AG09319 (cell line): ENCODE measurements at regions not wholly inside any gene's neighbourhood (a gene's known extent, or its start where the extent isn't known, plus 50 kb on each side); places are given as distances from the start of the nearest gene placed in this dataset.

Source experiments
- DNase-seq: peaks from one replicate; pipeline ENCODE4 v3.0.0-alpha.2; 2010; ENCODE audit warnings: low read depth; ENCODE audit errors: extremely low read depth
- TF ChIP-seq, protein P1 (sequence below): IDR thresholded peaks from 2 replicates; pipeline ENCODE4 v1.5.1; 2011; ENCODE audit warnings: low read depth, mild to moderate bottlenecking, inconsistent platforms, low read length, moderate library complexity

DNA sequence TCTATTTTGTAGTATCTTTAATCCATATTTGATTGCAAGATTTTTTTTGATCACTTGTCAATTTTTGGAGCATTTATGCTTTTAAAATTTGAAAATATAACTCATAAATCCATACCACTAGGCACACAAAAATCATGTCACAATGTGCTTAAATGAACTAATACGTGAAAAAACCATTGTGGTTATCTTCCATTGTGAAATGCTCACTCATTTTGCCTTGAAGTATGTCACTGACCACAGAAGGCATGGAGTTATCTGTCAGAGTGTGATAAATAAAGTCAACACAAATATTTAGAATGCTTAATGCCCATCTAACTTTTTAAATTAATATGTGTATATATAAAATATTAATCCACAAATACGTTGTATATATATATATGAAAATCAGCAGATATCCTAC lies 347.2 kb downstream of the PTPRC start:
- DNase-seq, result no peak
- TF ChIP-seq, protein P1, sequence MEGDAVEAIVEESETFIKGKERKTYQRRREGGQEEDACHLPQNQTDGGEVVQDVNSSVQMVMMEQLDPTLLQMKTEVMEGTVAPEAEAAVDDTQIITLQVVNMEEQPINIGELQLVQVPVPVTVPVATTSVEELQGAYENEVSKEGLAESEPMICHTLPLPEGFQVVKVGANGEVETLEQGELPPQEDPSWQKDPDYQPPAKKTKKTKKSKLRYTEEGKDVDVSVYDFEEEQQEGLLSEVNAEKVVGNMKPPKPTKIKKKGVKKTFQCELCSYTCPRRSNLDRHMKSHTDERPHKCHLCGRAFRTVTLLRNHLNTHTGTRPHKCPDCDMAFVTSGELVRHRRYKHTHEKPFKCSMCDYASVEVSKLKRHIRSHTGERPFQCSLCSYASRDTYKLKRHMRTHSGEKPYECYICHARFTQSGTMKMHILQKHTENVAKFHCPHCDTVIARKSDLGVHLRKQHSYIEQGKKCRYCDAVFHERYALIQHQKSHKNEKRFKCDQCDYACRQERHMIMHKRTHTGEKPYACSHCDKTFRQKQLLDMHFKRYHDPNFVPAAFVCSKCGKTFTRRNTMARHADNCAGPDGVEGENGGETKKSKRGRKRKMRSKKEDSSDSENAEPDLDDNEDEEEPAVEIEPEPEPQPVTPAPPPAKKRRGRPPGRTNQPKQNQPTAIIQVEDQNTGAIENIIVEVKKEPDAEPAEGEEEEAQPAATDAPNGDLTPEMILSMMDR, result no peak

DNA sequence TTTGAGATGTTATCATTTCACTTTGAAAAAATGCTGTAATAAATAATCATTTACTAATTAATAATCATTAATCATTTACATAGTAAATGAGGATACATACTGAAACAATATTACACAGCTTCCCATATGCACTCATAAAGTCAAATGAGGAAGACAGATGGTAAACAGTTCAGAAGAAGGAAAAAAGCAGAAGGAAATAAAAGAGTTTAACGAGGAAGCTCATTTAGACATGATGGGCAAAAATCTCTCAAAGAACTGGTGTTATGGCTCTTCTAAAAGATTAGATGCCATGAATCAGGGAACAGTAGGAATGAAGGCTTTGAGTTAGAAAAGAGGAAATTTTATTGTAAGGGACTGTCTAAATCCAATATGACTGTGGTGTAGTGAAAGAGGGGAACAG lies 347.6 kb downstream of the PTPRC start:
- no peak for DNase-seq
- TF ChIP-seq, protein P1, result no peak

DNA sequence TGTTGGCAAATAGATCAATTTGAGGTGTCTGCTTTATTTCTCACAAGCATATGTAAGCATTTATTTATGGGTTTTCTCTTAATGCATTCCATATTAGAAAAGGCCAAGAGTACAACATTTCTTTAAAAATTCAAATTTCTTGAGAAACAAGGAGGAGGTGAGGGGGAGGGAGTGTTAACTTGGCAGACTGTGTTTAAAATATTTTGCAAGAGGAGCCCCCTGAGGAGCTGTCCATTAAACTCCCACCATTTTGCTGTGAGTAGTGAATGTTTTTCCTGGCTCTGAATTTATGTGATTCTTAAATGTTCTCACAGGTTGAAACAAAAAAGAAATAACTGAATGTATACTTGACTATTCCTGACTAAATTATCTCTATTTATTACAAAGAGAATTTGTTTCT lies 363.8 kb downstream of the PTPRC start:
- no peak for DNase-seq
- TF ChIP-seq, protein P1, result no peak

DNA sequence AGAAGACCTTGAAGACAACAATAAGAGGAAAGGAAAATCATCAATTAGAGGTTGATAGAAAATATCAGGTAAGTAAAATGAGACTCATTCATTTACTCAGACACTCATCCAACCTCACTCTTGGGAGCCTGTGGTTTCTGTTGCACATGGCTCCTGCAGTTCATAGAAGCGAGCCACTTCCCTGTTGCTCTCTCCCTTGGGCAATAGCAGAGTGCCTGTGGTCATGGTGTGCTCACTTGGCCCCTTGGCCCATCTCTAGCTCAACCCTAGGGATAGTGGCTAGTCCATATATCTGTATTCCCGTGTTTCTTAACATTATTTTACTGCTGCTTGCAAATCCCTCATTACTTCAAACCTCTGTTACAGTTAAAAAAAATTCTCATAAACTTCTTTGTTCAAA lies 368.6 kb downstream of the PTPRC start:
- TF ChIP-seq, protein P1, result no peak
- no peak for DNase-seq

DNA sequence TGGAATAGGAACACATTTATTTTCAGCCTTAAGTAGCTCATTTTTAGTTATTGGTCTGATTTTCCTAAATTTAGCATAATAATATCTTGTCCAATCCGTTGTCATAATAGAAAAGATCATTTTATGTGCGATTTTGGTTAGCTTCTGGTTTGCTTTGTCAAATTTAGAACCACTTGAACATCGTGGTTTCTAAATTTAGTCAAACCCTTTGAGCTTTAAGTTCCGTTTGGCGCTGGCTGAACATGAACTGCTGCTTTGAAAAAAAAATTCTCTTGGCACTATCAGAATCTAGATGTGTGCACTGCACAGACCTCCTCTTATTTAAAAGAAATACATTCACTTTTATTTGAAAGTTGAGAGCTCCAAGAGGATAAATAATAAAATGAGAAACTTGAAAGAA lies 370.6 kb downstream of the PTPRC start:
- TF ChIP-seq, protein P1, result no peak
- DNase-seq, result no peak

DNA sequence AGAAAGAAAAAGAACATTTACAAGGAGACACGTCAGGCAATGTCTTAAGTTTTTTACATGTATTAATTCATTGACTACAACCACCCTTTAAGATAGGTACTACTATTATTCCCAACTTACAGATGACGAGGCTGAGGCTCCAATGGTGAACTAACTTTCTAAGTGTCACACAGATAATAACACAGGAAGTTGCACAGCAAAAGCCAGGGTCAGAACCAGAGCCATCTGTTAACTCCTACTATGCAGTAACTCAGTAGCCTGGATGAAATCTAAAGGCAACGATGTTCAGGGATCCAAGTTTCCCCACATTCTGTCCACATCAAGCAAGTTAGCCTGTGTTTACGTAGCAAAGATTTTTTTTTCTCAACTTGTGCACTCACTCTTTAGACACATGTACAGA lies 371.7 kb downstream of the PTPRC start:
- TF ChIP-seq, protein P1, result no peak

DNA sequence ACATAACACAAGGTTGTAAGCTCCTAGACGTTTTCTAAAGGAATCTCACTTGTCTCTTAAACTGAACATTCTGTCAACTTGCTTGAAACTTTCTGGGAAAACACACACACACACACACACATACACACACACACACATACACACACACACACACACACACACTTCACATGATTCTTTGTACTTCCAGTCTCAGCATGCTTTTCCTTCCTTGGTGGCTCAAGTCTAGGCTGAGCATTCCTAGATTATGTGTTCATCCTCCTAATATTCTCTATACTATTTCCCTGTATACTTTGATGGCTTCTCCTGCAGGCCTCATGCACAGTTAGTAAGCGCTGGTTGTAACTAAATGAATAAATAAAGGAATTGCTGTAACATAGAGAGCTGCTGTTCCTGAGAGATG lies 372.1 kb downstream of the PTPRC start:
- TF ChIP-seq, protein P1, result no peak
- DNase-seq, result no peak

More for the DNA sequence above, 371.7 kb downstream of the PTPRC start:
- DNase-seq, result no peak
